ENCODE measurements at regions not wholly inside any gene's neighbourhood (a gene's known extent, or its start where the extent isn't known, plus 50 kb on each side); places are given as distances from the start of the nearest gene placed in this dataset.

DNA sequence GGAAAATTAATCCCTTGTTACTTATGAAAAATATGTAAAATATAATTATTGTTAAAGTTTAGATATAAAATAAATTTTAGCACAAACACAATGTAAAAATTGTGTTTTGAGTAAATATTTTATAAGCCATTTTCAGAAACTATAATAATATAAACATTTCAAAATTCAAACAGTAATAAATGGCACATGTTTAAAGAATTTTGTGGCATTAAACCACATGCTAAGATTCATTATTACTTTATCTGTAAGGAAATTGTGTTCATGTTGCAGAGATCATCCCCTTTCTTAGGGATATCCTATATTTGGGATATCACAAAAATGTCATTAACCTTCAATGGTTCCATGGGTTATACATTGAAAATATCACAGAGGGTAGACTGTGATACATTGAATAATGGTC is 1044.3 kb downstream of the AMY1C start:
- ATAC-seq (replicated peaks in 1 of 4) (no peak), DNase-seq (no peak)
- no peaks in the 10 kb centered on the region for H3K36me3 Mint-ChIP-seq
- H3K4me1 ChIP-seq (ENCODE audit: control insufficient read depth in 1 of 2, extremely low read depth in 1 of 2, insufficient read depth in 2 of 2, low read length in 2 of 2) = no peaks in the 10 kb centered on the region
- no peak overlapping the region for H3K4me3 Mint-ChIP-seq
- H3K36me3 ChIP-seq (ENCODE audit: control insufficient read depth in 2 of 2, extremely low read depth in 1 of 2, insufficient read depth in 1 of 2, low read length in 1 of 2) = no peaks in the 10 kb centered on the region
- no peaks in the 10 kb centered on the region for H3K27me3 Mint-ChIP-seq
- no peaks in the 10 kb centered on the region for H3K4me1 Mint-ChIP-seq
- ChIA-PET CTCF (no interaction called here), POLR2A (no interaction called here)
- H3K9me3 Mint-ChIP-seq = peaks cover 10 to 21% (median 10%) of the 10 kb centered on the region in 3 donors
- H3K27ac ChIP-seq (ENCODE audit: low read length) = no peak overlapping the region
- H3K9me3 ChIP-seq = no peaks in the 10 kb centered on the region
- H3K4me3 ChIP-seq (ENCODE audit: control insufficient read depth in 1 of 2, extremely low read depth in 1 of 2, low read length in 1 of 2) = no peak overlapping the region
- H3K27ac Mint-ChIP-seq = no peak overlapping the region
- no peaks in the 10 kb centered on the region for H3K27me3 ChIP-seq (replicated peaks in 1 of 2; ENCODE audit: control insufficient read depth in 2 of 2, extremely low read depth in 1 of 2, insufficient read depth in 2 of 2, low read length in 1 of 2)

- no CpG with 5 or more reads among the region's 6 CpGs for WGBS (ENCODE audit: insufficient coverage)
- peaks cover 19 to 28% (median 21%) of the 10 kb centered on the region in 3 donors for H3K9me3 Mint-ChIP-seq
- H3K4me3 Mint-ChIP-seq = no peak overlapping the region
- ChIA-PET CTCF (no interaction called here), POLR2A (no interaction called here)
- no peaks in the 10 kb centered on the region for H3K36me3 Mint-ChIP-seq
- no peaks in the 10 kb centered on the region for H3K27me3 Mint-ChIP-seq
- H3K4me3 ChIP-seq (ENCODE audit: control insufficient read depth in 1 of 2, extremely low read depth in 1 of 2, low read length in 1 of 2) = no peak overlapping the region
- DNase-seq (no peak), ATAC-seq (replicated peaks in 1 of 4) (no peak)
- no peak overlapping the region for H3K27ac Mint-ChIP-seq
- no peaks in the 10 kb centered on the region for H3K4me1 ChIP-seq (ENCODE audit: control insufficient read depth in 1 of 2, extremely low read depth in 1 of 2, insufficient read depth in 2 of 2, low read length in 2 of 2)
- H3K4me1 Mint-ChIP-seq = no peaks in the 10 kb centered on the region
- H3K9me3 ChIP-seq = no peaks in the 10 kb centered on the region
- H3K27me3 ChIP-seq (replicated peaks in 1 of 2; ENCODE audit: control insufficient read depth in 2 of 2, extremely low read depth in 1 of 2, insufficient read depth in 2 of 2, low read length in 1 of 2) = no peaks in the 10 kb centered on the region
- H3K27ac ChIP-seq (ENCODE audit: low read length) = no peak overlapping the region
- H3K36me3 ChIP-seq (ENCODE audit: control insufficient read depth in 2 of 2, extremely low read depth in 1 of 2, insufficient read depth in 1 of 2, low read length in 1 of 2) = no peaks in the 10 kb centered on the region
Observed at GRCh38 chr1:104795931-104796330, 1046.2 kb downstream of the AMY1C start.

- Histone ChIP-seq H3K27me3 (replicated peaks in 1 of 2; ENCODE audit: control insufficient read depth in 2 of 2, extremely low read depth in 1 of 2, insufficient read depth in 2 of 2, low read length in 1 of 2) (no peaks in the 10 kb centered on the region), H3K4me3 (ENCODE audit: control insufficient read depth in 1 of 2, extremely low read depth in 1 of 2, low read length in 1 of 2) (no peak overlapping the region), H3K36me3 (ENCODE audit: control insufficient read depth in 2 of 2, extremely low read depth in 1 of 2, insufficient read depth in 1 of 2, low read length in 1 of 2) (no peaks in the 10 kb centered on the region), H3K4me1 (ENCODE audit: control insufficient read depth in 1 of 2, extremely low read depth in 1 of 2, insufficient read depth in 2 of 2, low read length in 2 of 2) (no peaks in the 10 kb centered on the region), H3K9me3 (no peaks in the 10 kb centered on the region), H3K27ac (ENCODE audit: low read length) (no peak overlapping the region)
- no peaks in the 10 kb centered on the region for H3K4me1 Mint-ChIP-seq
- ChIA-PET POLR2A (no interaction called here), CTCF (no interaction called here)
- no peak for ATAC-seq (replicated peaks in 1 of 4)
- no CpG with 5 or more reads among the region's 2 CpGs for WGBS (ENCODE audit: insufficient coverage)
- no peak overlapping the region for H3K27ac Mint-ChIP-seq
- H3K4me3 Mint-ChIP-seq = no peak overlapping the region
- peaks cover 19 to 28% (median 21%) of the 10 kb centered on the region in 3 donors for H3K9me3 Mint-ChIP-seq
- H3K36me3 Mint-ChIP-seq = no peaks in the 10 kb centered on the region
- no peaks in the 10 kb centered on the region for H3K27me3 Mint-ChIP-seq
- no peak for DNase-seq
Observed at GRCh38 chr1:104797982-104798381, 1048.3 kb downstream of the AMY1C start.

- no peaks in the 10 kb centered on the region for H3K4me1 Mint-ChIP-seq
- no peak overlapping the region for H3K27ac Mint-ChIP-seq
- H3K27ac ChIP-seq (ENCODE audit: low read length) = no peak overlapping the region
- WGBS (ENCODE audit: insufficient coverage) = no CpG with 5 or more reads among the region's 3 CpGs
- no peaks in the 10 kb centered on the region for H3K27me3 ChIP-seq (replicated peaks in 1 of 2; ENCODE audit: control insufficient read depth in 2 of 2, extremely low read depth in 1 of 2, insufficient read depth in 2 of 2, low read length in 1 of 2)
- ATAC-seq (replicated peaks in 1 of 4) = no peak
- H3K27me3 Mint-ChIP-seq = no peaks in the 10 kb centered on the region
- H3K9me3 Mint-ChIP-seq = peaks cover 19 to 25% (median 21%) of the 10 kb centered on the region in 3 donors
- DNase-seq = no peak
- H3K9me3 ChIP-seq = no peaks in the 10 kb centered on the region
- H3K4me3 ChIP-seq (ENCODE audit: control insufficient read depth in 1 of 2, extremely low read depth in 1 of 2, low read length in 1 of 2) = no peak overlapping the region
- ChIA-PET CTCF (no interaction called here), POLR2A (no interaction called here)
- H3K4me1 ChIP-seq (ENCODE audit: control insufficient read depth in 1 of 2, extremely low read depth in 1 of 2, insufficient read depth in 2 of 2, low read length in 2 of 2) = no peaks in the 10 kb centered on the region
- no peaks in the 10 kb centered on the region for H3K36me3 Mint-ChIP-seq
- H3K4me3 Mint-ChIP-seq = no peak overlapping the region
- no peaks in the 10 kb centered on the region for H3K36me3 ChIP-seq (ENCODE audit: control insufficient read depth in 2 of 2, extremely low read depth in 1 of 2, insufficient read depth in 1 of 2, low read length in 1 of 2)
Observed at GRCh38 chr1:104801344-104801743, 1051.6 kb downstream of the AMY1C start.

GRCh38 chr1:104804147-104804546 is 1054.4 kb downstream of the AMY1C start:
- H3K4me1 Mint-ChIP-seq = no peaks in the 10 kb centered on the region
- no peaks in the 10 kb centered on the region for H3K36me3 ChIP-seq (ENCODE audit: control insufficient read depth in 2 of 2, extremely low read depth in 1 of 2, insufficient read depth in 1 of 2, low read length in 1 of 2)
- no peak for DNase-seq
- ChIA-PET POLR2A (no interaction called here), CTCF (no interaction called here)
- no peaks in the 10 kb centered on the region for H3K36me3 Mint-ChIP-seq
- no peaks in the 10 kb centered on the region for H3K4me1 ChIP-seq (ENCODE audit: control insufficient read depth in 1 of 2, extremely low read depth in 1 of 2, insufficient read depth in 2 of 2, low read length in 2 of 2)
- no peaks in the 10 kb centered on the region for H3K27me3 ChIP-seq (replicated peaks in 1 of 2; ENCODE audit: control insufficient read depth in 2 of 2, extremely low read depth in 1 of 2, insufficient read depth in 2 of 2, low read length in 1 of 2)
- no peak for ATAC-seq (replicated peaks in 1 of 4)
- H3K27ac ChIP-seq (ENCODE audit: low read length) = no peak overlapping the region
- no peak overlapping the region for H3K4me3 Mint-ChIP-seq
- H3K9me3 ChIP-seq = no peaks in the 10 kb centered on the region
- H3K4me3 ChIP-seq (ENCODE audit: control insufficient read depth in 1 of 2, extremely low read depth in 1 of 2, low read length in 1 of 2) = no peak overlapping the region
- 97% methylated on average over 2 of the region's 2 CpGs for WGBS (ENCODE audit: insufficient coverage)
- no peak overlapping the region for H3K27ac Mint-ChIP-seq
- H3K9me3 Mint-ChIP-seq = peaks cover 9 to 13% (median 10%) of the 10 kb centered on the region in 3 donors
- H3K27me3 Mint-ChIP-seq = no peaks in the 10 kb centered on the region

- Mint-ChIP-seq H3K27ac (no peak overlapping the region), H3K4me1 (no peaks in the 10 kb centered on the region), H3K4me3 (no peak overlapping the region), H3K27me3 (no peaks in the 10 kb centered on the region), H3K36me3 (no peaks in the 10 kb centered on the region), H3K9me3 (peaks cover 3 to 17% (median 11%) of the 10 kb centered on the region in 3 donors)
- Histone ChIP-seq H3K27ac (ENCODE audit: low read length) (no peak overlapping the region), H3K4me1 (ENCODE audit: control insufficient read depth in 1 of 2, extremely low read depth in 1 of 2, insufficient read depth in 2 of 2, low read length in 2 of 2) (no peaks in the 10 kb centered on the region), H3K4me3 (ENCODE audit: control insufficient read depth in 1 of 2, extremely low read depth in 1 of 2, low read length in 1 of 2) (no peak overlapping the region), H3K27me3 (replicated peaks in 1 of 2; ENCODE audit: control insufficient read depth in 2 of 2, extremely low read depth in 1 of 2, insufficient read depth in 2 of 2, low read length in 1 of 2) (no peaks in the 10 kb centered on the region), H3K36me3 (ENCODE audit: control insufficient read depth in 2 of 2, extremely low read depth in 1 of 2, insufficient read depth in 1 of 2, low read length in 1 of 2) (no peaks in the 10 kb centered on the region), H3K9me3 (no peaks in the 10 kb centered on the region)
- no CpG with 5 or more reads among the region's 2 CpGs for WGBS (ENCODE audit: insufficient coverage)
- CTCF ChIA-PET = no interaction called here
- ATAC-seq (replicated peaks in 1 of 4) (no peak), DNase-seq (no peak)
- POLR2A ChIA-PET = no interaction called here
Observed at GRCh38 chr1:104807590-104807989, 1057.9 kb downstream of the AMY1C start.

GRCh38 chr1:104825401-104825800 is 1075.7 kb downstream of the AMY1C start:
- Mint-ChIP-seq H3K27me3 (no peaks in the 10 kb centered on the region), H3K36me3 (no peaks in the 10 kb centered on the region), H3K27ac (no peak overlapping the region), H3K9me3 (peaks cover 2 to 24% (median 11%) of the 10 kb centered on the region in 3 donors), H3K4me3 (no peak overlapping the region), H3K4me1 (no peaks in the 10 kb centered on the region)
- ATAC-seq (replicated peaks in 1 of 4) = no peak
- CTCF ChIA-PET = no interaction called here
- no peaks in the 10 kb centered on the region for H3K27me3 ChIP-seq (replicated peaks in 1 of 2; ENCODE audit: control insufficient read depth in 2 of 2, extremely low read depth in 1 of 2, insufficient read depth in 2 of 2, low read length in 1 of 2)
- DNase-seq = no peak
- H3K36me3 ChIP-seq (ENCODE audit: control insufficient read depth in 2 of 2, extremely low read depth in 1 of 2, insufficient read depth in 1 of 2, low read length in 1 of 2) = no peaks in the 10 kb centered on the region
- no peak overlapping the region for H3K27ac ChIP-seq (ENCODE audit: low read length)
- H3K9me3 ChIP-seq = peaks cover 3% of the 10 kb centered on the region
- H3K4me3 ChIP-seq (ENCODE audit: control insufficient read depth in 1 of 2, extremely low read depth in 1 of 2, low read length in 1 of 2) = no peak overlapping the region
- H3K4me1 ChIP-seq (ENCODE audit: control insufficient read depth in 1 of 2, extremely low read depth in 1 of 2, insufficient read depth in 2 of 2, low read length in 2 of 2) = no peaks in the 10 kb centered on the region
- WGBS (ENCODE audit: insufficient coverage) = no CpG with 5 or more reads among the region's 1 CpG
- POLR2A ChIA-PET = no interaction called here
